Mesodermal cell (in vitro differentiated cells): ENCODE measurements at regions not wholly inside any gene's neighbourhood (a gene's known extent, or its start where the extent isn't known, plus 50 kb on each side); places are given as distances from the start of the nearest gene placed in this dataset.
A peak's percentile ranks its signal among the peaks of the same experiment; 100 is the strongest.

Experiments
- H3K27ac ChIP-seq: 2 replicates; pipeline ENCODE4 v1.7.0; 2013; ENCODE audit warnings: mild to moderate bottlenecking, low read depth, low read length, moderate library complexity; ENCODE audit not compliant: severe bottlenecking
- H3K36me3 ChIP-seq: 2 replicates; pipeline ENCODE4 v1.7.1; 2013; ENCODE audit warnings: mild to moderate bottlenecking, low read length, moderate library complexity; ENCODE audit not compliant: control insufficient read depth, insufficient read depth
- H3K4me1 ChIP-seq: one replicate; pipeline ENCODE4 v1.7.1; 2013; ENCODE audit warnings: mild to moderate bottlenecking, low read length; ENCODE audit not compliant: insufficient read depth, control insufficient read depth, poor library complexity, severe bottlenecking
- H3K4me3 ChIP-seq: 2 replicates; pipeline ENCODE4 v1.7.0; 2013; ENCODE audit warnings: low read length, control low read depth, mild to moderate bottlenecking; ENCODE audit not compliant: insufficient read depth, poor library complexity, severe bottlenecking; ENCODE audit errors: extremely low read depth
- H3K9me3 ChIP-seq: 2 replicates; pipeline ENCODE4 v1.7.1; 2013; ENCODE audit warnings: mild to moderate bottlenecking, low read length, moderate library complexity; ENCODE audit not compliant: control insufficient read depth
- WGBS, 2 experiments: methylation state at CpG; one replicate each; pipeline ENCODE4 v1.1.5; 2013; ENCODE audit warnings: missing lambda C conversion rate in 2 of 2; ENCODE audit not compliant: insufficient coverage in 2 of 2; 5-methylcytosine and 5-hydroxymethylcytosine counted together

DNA sequence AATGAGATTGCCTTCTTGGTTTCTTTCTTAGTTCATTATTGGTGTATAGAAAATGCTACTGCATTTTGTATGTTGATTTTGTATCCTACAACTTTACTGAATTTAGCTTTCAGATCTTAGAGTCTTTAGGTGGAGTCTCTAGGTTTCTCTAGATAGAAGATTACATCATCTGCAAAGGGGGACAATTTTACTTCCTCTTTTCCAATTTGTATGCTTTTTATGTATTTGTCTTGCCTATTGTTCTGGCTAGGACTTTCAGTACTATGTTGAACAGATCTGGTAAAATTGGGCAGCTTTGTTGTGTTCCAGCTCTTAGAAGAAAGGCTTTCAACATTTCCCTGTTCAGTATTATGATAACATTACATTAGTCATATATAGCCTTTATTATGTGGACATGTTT is 101.0 kb upstream of the SPRY2 start:
- Histone ChIP-seq H3K4me3 (no peak overlapping the region), H3K36me3 (no peaks in the 10 kb centered on the region), H3K4me1 (no peaks in the 10 kb centered on the region), H3K27ac (no peak overlapping the region), H3K9me3 (no peaks in the 10 kb centered on the region)

DNA sequence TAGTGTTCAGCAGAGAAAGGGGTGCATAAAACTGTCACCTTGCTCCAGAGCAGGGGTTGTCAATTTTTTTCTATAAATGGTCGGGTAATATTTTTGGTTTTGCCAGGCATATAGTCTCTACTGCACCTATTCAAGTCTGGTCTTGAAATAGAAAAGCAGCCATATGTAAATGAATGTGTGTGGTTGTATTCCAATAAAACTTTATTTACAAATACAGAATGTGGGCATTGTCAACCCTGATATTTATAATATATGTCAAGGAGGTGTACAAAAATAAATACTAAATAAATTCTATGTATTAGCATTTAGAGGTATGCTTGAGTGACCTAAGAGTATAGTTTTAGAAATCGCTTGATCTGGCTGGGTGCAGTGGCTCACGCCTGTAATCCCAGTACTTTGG is 97.6 kb upstream of the SPRY2 start:
- Histone ChIP-seq H3K27ac (no peak overlapping the region), H3K4me1 (no peaks in the 10 kb centered on the region), H3K4me3 (no peak overlapping the region), H3K36me3 (no peaks in the 10 kb centered on the region), H3K9me3 (no peaks in the 10 kb centered on the region)
- WGBS, 2 experiments: 81 to 100% methylated on average over 2 of the region's 3 CpGs

DNA sequence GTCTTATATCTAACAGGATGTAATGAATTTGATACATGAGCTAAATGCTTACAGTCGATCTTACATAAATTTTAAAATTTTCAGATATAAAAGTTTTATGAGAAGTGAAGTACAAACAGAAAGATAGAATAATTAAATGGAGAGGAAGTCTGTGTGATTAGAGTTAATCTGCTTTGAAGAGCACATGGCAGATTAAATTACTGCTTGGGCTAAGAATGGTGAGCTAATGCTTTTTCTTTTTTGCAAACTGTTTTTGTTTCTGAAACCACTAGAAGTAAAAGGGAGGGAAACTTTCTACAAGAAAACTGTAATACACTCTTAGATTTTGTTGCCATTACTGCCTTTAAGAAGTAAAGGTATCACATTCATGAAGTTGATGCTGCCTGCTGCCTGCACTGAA is 96.3 kb upstream of the SPRY2 start:
- H3K27ac ChIP-seq: peak overlapping the region; percentile 31
- H3K36me3 ChIP-seq: no peaks in the 10 kb centered on the region
- H3K4me1 ChIP-seq: no peaks in the 10 kb centered on the region
- no peak overlapping the region for H3K4me3 ChIP-seq
- no CpG with 5 or more reads among the region's 1 CpG for WGBS, 2 experiments
- H3K9me3 ChIP-seq: no peaks in the 10 kb centered on the region

DNA sequence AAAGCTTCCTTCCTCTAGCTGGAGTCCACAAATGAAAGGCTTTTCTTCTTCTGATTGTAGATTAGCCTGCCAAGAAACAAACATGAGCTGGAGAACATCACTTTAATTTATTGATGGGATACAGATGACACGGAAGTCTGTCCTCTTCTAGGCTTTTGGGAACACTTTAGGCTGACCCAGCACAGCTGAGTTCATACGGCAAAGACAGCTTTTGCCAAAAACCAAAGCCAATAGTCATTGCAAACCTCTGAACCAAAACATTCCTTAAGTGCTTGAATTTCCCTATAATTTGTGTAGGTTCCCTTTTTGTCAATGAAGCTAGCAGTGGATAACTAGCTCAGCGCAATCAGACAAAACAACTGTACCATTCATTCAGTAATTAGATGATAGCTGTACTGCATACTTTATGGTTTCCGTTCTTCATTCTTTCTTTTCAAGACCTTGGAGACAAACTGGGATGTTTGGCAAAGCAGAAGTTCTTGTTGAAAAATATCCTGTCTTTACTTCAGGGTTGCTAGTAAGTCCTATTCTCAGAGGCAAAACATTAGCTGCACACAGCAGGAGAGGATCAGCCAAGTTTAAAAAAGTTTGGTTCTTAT is 95.7 kb upstream of the SPRY2 start:
- H3K4me3 ChIP-seq: no peak overlapping the region
- H3K36me3 ChIP-seq: no peaks in the 10 kb centered on the region
- 82 to 94% methylated on average over 2 to 3 of the region's 4 CpGs for WGBS, 2 experiments
- H3K27ac ChIP-seq: peak overlapping the region; percentile 48
- no peaks in the 10 kb centered on the region for H3K9me3 ChIP-seq
- H3K4me1 ChIP-seq: no peaks in the 10 kb centered on the region

- H3K4me1 ChIP-seq: no peaks in the 10 kb centered on the region
- no peak overlapping the region for H3K4me3 ChIP-seq
These were observed 89.6 kb upstream of the SPRY2 start for GRCh38 chr13:80430561-80430960.

GRCh38 chr13:80428349-80429096 is 87.6 kb upstream of the SPRY2 start:
- no peaks in the 10 kb centered on the region for H3K4me1 ChIP-seq
- no peak overlapping the region for H3K27ac ChIP-seq
- H3K9me3 ChIP-seq: peaks cover 9% of the 10 kb centered on the region
- H3K4me3 ChIP-seq: no peak overlapping the region
- H3K36me3 ChIP-seq: no peaks in the 10 kb centered on the region
- 64 to 75% methylated on average over 2 of the region's 3 CpGs for WGBS, 2 experiments

More at GRCh38 chr13:80430561-80430960, 89.6 kb upstream of the SPRY2 start:
- no peak overlapping the region for H3K27ac ChIP-seq
- no peaks in the 10 kb centered on the region for H3K9me3 ChIP-seq
- no peaks in the 10 kb centered on the region for H3K36me3 ChIP-seq

GRCh38 chr13:80419416-80419815 is 78.5 kb upstream of the SPRY2 start:
- H3K4me1 ChIP-seq: no peaks in the 10 kb centered on the region
- no peak overlapping the region for H3K4me3 ChIP-seq
- H3K36me3 ChIP-seq: no peaks in the 10 kb centered on the region
- peaks cover 6% of the 10 kb centered on the region for H3K9me3 ChIP-seq
- 100% methylated on average over 1 of the region's 2 CpGs for WGBS, 2 experiments
- H3K27ac ChIP-seq: no peak overlapping the region

DNA sequence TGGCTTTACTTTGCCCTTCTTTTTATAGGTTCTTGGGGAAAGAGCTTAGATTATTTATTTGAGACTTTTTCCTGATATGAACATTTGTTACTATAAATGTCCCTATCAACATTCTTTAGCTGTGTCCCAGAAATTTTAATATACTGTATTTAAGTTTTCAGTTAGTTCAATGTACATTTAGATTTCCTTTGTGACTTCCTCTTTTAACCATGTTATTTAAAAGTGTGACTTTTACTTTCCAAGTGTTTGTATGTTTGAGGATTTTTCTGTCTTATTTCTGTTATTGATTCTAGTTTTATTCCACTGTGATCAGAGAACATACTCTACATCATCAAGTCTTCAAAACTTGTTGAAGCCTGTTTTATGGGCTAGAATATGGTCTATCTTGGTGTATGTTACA is 72.7 kb upstream of the SPRY2 start:
- Histone ChIP-seq H3K4me3 (no peak overlapping the region), H3K27ac (no peak overlapping the region), H3K36me3 (no peaks in the 10 kb centered on the region), H3K9me3 (no peaks in the 10 kb centered on the region), H3K4me1 (no peaks in the 10 kb centered on the region)

DNA sequence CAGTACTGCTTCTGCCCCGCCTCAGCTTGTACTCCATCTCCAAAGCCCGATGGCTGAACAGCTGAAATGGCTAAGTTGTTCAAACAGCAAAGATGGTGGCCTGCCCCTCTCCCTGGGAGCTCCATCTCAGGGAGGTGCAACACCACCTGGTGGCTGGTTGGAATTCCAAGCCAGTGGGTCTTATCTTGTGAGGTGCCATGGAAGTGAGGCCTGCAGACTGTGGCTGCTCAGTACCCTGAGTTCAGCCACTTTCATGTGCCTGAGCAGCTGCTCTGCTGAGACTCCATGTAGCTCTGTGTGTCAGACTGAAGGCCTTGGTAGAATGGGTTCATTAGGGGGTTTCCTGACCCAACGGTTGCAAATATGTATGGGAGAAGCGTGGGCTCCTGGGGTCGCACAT is 67.3 kb upstream of the SPRY2 start:
- Histone ChIP-seq H3K36me3 (no peaks in the 10 kb centered on the region), H3K4me3 (no peak overlapping the region), H3K4me1 (no peaks in the 10 kb centered on the region), H3K9me3 (no peaks in the 10 kb centered on the region), H3K27ac (no peak overlapping the region)
- WGBS, 2 experiments: 94 to 98% methylated on average over 4 of the region's 5 CpGs

GRCh38 chr13:80400865-80401426 is 60.0 kb upstream of the SPRY2 start:
- Histone ChIP-seq H3K36me3 (no peaks in the 10 kb centered on the region), H3K4me3 (no peak overlapping the region), H3K9me3 (no peaks in the 10 kb centered on the region), H3K27ac (no peak overlapping the region), H3K4me1 (no peaks in the 10 kb centered on the region)
- WGBS, 2 experiments: 67 to 100% methylated on average over 1 of the region's 5 CpGs

GRCh38 chr13:80400164-80400864 is 59.4 kb upstream of the SPRY2 start:
- no peaks in the 10 kb centered on the region for H3K9me3 ChIP-seq
- WGBS, 2 experiments: 100% methylated on average over 1 of the region's 3 CpGs; no CpG with 5 or more reads in 1 of the 2 experiments
- no peak overlapping the region for H3K4me3 ChIP-seq
- H3K36me3 ChIP-seq: no peaks in the 10 kb centered on the region
- H3K27ac ChIP-seq: no peak overlapping the region
- H3K4me1 ChIP-seq: no peaks in the 10 kb centered on the region
